IMR-90 (cell line): ENCODE measurements at regions not wholly inside any gene's neighbourhood (a gene's known extent, or its start where the extent isn't known, plus 50 kb on each side); places are given as distances from the start of the nearest gene placed in this dataset.
"Not testable (repeated sequence)": the region's sequence is repeated elsewhere in the genome, so short reads cannot be mapped to it uniquely, and the experiment has no call there.

Experiments used
- BHLHE40 ChIP-seq: fragments of 150-350 bp; IDR thresholded peaks from 2 replicates; pipeline ENCODE4 v1.6.1; 2016; ENCODE audit warnings: mild to moderate bottlenecking, low read depth, low read length
- CEBPB ChIP-seq: IDR thresholded peaks from 2 replicates; pipeline ENCODE4 v1.6.1; 2012; ENCODE audit warnings: low read depth, low read length, improper control_type of control experiment
- CTCF ChIP-seq: conservative IDR thresholded peaks from 2 replicates; pipeline ENCODE4 v1.5.1; 2012; ENCODE audit warnings: mild to moderate bottlenecking, low read depth, low read length, improper control_type of control experiment
- FOS ChIP-seq: fragments of 150-350 bp; IDR thresholded peaks from 2 replicates; pipeline ENCODE4 v1.6.1; 2016; ENCODE audit warnings: low read depth, low read length
- MAFK ChIP-seq: IDR thresholded peaks from 2 replicates; pipeline ENCODE4 v1.6.1; 2012; ENCODE audit warnings: low read depth, low read length, improper control_type of control experiment
- MAZ ChIP-seq: IDR thresholded peaks from 2 replicates; pipeline ENCODE4 v1.6.1; 2012; ENCODE audit warnings: low read depth, mild to moderate bottlenecking, low read length, improper control_type of control experiment, moderate library complexity, borderline replicate concordance
- MXI1 ChIP-seq: IDR thresholded peaks from 2 replicates; pipeline ENCODE4 v1.6.1; 2012; ENCODE audit warnings: low read depth, mild to moderate bottlenecking, low read length, moderate library complexity, borderline replicate concordance
- POLR2A ChIP-seq: IDR thresholded peaks from 2 replicates; pipeline ENCODE4 v1.6.1; 2012; ENCODE audit warnings: mild to moderate bottlenecking, low read depth, low read length
- RAD21 ChIP-seq: IDR thresholded peaks from 2 replicates; pipeline ENCODE4 v1.6.1; 2012; ENCODE audit warnings: low read length, improper control_type of control experiment
- USF2 ChIP-seq: fragments of 150-350 bp; IDR thresholded peaks from 2 replicates; pipeline ENCODE4 v1.6.1; 2017; ENCODE audit warnings: mild to moderate bottlenecking, antibody characterized with exemption, low read length, low read depth

GRCh38 chrY:26306046-26306445 lies 684.1 kb downstream of the CDY1 start:
- not testable (repeated sequence) for TF ChIP-seq POLR2A, BHLHE40, CEBPB, USF2, CTCF, MAFK, FOS, RAD21, MXI1, MAZ
